Limb (tissue), 2 donors: ENCODE measurements at regions not wholly inside any gene's neighbourhood (a gene's known extent, or its start where the extent isn't known, plus 50 kb on each side); places are given as distances from the start of the nearest gene placed in this dataset.
A peak's percentile ranks its signal among the peaks of the same experiment; 100 is the strongest.
"Not testable (repeated sequence)": the region's sequence is repeated elsewhere in the genome, so short reads cannot be mapped to it uniquely, and the experiment has no call there.

Experiments
- DNase-seq, 2 donors: peaks; one replicate each; pipeline ENCODE4 v3.0.0-alpha.2; 2016; ENCODE audit errors: extremely low spot score in 2 of 2

DNA sequence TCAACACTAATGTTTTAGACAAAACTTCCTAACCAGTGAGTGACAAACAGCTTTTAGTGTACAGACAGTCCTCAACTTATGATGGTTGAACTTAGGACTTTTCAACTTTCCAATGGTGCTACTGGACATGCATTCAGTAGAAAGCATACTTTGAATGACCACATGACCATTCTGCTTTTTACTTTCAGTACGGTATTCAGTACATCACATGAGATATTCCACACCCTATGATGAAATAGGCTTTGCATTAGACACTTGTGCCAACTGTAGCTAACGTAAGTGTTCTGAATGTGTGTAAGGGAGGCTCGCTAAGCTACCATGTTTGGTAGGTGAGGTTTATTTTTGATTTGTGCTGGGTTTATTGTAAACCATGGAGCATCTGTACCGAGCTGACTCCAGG lies 113.7 kb downstream of the WNT7A start:
- DNase-seq, result no peak

DNA sequence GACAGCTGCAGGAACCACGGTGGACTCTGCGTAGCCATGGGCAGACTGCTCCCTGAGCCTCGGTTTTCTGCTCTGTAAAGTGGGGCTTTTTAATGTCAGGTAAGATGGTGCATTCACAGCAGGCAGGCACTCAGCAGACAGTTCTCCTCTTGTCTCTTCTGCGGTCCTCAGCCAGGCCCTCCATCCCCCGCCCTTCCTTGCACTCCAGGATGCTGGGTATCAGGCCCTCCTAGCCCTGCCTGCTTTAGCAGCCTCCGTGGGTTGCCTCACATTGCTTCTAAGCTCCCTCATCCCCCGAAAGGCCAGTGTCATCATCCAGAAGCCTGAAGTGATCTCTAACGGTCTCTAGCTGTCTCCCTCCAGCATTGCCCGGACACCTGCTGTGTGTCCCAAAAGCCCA lies 115.7 kb downstream of the WNT7A start:
- DNase-seq, result no peak

DNA sequence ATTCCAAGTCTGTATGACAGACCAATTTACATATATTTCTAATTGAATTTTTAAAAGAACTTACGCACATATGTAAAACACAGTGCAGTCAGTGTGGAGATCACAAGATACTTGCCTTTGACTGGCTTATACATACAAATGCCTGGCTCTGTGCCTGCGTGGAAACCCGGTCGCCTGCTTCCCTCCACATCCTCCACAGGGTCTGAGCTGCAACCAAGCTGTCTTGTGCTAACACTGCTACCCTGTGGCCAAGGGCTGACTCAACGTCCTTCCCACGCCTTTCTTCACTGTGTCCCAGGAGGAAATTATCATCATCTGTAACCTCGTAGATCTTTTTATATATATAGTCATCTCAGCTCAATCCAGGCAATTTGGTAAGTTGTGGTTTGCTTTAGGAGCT lies 117.0 kb downstream of the WNT7A start:
- no peak for DNase-seq

DNA sequence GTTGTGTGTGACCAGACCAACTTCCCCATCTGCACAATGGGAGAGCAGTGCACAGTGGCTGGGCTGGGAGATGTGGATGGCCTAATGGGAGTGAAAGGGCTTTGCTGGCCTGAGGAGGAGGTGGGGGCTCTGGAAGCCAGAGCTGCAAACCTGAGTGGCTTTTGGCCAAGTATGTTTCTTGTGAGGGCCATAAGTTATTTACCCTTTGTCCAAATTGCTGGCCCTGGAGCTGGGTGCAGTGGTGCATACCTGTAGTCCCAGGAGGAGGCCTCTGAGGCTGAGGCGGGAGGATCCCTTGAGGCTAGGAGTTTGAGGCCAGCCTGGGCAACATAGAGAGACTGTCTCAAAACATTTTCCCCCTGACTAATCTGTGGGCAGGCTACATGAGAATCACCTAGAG lies 129.1 kb downstream of the WNT7A start:
- DNase-seq, result no peak

DNA sequence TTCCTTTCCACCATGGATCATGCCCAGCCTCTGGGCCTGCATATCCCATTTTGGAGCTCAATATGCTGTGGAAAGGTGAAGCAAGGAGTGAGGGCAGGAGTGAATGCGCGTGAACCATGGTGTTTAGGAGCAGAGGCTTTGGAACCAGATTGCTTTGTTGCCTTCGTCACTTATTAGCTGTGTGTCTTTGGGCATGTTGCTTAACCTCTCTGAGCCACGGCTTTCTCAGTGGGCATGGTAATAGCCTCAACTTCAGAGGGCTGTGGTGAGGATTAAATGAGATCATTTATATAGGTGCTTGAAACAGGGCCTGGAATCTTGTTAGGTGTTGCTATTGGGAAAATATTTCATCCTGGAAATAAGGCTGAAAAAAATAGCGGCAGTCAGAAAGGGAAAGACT lies 129.7 kb downstream of the WNT7A start:
- no peak for DNase-seq

DNA sequence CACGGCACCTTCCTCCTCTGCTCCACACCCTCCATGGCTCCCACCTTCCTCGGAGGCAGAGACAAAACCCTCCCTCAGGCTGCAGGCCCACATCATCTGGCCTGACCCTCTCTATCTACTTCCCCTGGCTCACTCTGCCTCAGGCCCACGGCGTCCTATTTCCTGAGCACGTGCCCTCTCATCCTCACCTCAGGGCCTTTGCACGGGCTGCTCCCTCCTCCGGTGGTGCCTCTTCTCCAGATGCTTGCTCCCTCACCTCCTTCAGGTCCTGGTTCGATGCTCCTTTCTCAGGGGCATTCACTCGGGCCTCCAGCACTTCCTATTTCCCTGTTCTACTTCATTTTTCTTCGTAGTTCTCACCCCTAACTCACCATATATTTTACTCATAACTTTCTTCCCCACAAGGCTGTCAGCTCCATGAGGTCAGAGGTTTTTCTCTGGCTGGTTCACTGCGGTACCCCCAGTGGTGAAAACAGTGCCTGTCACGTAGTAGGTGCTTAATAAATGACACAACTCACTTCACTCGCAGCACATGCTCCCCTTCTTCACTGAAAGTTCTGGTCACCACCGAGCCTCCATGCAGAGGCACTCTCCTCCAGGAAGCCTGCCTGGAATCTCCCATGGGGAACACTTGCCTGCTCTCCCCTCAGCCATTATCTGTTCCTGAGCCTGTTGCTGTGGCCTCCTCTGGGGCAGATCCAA lies 130.7 kb downstream of the WNT7A start:
- no peak for DNase-seq

DNA sequence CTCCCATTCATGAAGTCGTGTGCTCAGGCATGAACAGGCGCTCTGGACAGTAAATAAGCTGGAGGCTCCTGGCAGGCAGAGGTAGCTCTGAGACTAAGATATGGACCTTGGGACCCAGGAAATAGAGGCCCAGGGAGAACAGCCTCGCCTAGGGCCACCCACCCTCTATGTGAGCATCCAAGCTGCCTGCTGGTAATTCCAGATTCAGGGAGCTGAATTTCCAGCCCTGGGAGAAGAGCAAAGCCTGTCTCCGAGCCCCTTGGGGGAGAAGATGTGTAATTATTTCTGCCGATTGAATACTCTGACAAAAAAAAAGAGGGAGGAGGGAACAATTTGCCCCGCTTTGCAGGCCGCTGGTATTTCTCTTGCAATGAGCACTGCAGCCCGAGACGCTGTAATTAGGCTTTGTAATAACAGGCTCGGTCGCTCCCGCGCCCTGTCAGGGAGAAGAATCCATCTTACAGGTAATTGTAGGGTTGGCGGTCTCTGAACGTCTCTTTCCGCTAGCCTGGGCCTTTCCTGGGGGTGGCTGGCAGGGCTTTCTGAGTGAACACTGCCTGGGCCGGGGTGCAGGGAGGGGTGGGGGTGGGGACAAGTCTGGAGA lies 131.5 kb downstream of the WNT7A start:
- no peak for DNase-seq

DNA sequence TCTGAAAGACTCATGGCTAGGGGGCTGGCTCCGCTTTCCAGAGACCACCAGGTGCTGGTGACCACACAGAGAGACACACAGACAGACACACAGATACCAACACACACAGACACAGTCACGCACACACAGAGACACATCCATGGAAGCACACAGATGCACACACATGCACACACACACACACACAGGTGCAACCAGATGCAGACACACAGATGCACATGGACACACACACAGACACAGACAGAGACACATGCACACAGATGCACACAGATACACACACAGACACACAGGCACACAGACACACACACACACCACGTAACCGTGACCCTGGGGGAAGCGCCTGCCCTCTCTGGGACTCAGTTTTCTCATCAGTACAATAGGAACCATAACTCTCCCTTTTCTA lies 132.2 kb downstream of the WNT7A start:
- no peak for DNase-seq

DNA sequence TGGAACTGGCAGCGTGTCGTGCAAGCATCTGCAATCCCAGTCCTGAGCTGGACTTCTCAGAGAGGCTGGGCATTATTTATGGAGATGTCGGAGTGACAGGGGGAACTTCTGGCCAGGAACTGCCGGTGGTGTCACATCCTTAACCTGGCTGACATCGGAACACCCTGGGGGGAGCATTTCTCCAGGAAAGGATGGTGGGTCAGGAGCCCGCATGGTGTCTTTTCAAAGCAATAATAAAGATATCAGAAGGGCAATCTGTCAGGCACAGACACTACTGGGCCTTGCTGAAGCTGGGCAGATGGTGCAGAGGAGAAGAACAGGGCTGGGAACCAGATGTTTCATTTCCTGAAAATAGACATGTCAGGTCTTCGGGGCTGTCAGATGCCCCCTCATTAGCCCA lies 133.5 kb downstream of the WNT7A start:
- no peak for DNase-seq

DNA sequence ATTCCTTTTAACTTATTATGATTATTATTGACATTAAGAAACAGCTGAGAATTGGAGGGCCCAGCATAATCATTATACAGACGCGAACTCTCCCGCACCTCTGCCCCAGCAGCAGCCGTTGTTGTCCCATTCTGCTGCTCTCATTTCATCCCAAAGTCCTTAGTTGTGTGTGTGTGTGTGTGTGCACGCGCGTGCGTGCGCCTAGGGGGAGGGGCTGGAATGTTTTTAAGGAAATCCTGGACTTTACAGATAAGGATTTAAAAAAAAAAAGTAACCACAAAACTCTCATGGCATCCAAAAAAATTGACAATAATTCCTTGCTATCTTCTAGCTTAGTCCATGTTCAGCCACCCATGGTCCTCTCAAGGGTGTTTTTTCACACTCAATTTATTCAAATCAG lies 134.2 kb downstream of the WNT7A start:
- DNase-seq, result no peak

DNA sequence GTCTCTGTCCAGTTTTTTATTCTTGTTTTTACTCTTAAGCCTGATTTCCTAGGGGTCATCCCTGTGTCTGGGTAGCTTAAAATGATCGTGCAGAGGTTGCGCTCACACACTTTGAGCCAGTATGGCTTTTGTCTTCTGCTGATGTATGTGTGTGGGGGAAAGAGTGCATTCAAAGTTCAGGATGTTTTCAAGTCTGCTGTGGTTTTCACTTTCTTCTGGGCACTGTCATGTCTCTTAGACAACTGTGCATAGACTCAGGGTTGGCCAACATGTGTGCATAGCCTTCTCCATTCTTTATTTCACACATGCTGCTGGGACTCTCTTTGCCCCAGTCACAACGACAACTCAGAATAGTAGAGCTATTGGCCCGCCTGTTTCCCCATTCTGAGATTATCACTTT lies 139.1 kb downstream of the WNT7A start:
- DNase-seq, result no peak

DNA sequence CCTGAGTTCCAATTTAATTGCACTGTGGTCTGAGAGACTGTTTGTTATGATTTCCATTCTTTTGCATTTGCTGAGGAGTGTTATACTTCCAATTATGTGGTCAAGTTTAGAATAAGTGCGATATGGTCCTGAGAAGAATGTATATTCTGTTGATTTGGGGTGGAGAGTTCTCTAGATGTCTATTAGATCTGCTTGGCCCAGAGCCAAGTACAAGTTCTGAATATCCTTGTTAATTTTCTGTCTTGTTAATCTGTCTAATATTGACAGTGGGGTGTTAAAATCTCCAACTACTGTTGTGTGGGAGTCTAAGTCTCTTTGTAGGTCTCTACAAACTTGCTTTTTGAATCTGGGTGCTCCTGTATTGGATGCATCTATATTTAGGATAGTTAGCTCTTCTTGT lies 146.1 kb downstream of the WNT7A start:
- not testable (repeated sequence) for DNase-seq

DNA sequence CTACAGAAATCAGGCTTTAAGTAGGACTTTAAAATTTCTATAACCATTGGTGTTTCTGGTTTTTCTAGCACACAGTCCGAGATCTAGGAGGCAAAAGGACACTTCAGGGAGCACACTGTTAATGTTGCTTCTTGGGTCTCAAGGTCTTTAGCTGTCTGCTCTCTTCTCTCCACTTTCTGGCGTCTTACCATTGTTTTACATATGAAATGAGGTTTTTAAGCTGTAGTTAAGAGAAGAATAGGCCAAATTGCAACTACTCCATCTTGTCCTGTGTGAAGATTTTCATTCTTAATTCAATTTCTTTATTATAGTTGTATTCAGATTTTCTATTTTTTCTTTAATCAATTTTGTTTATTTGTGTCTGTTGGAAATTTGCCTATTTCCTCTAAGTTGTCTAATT lies 151.4 kb downstream of the WNT7A start:
- no peak for DNase-seq

DNA sequence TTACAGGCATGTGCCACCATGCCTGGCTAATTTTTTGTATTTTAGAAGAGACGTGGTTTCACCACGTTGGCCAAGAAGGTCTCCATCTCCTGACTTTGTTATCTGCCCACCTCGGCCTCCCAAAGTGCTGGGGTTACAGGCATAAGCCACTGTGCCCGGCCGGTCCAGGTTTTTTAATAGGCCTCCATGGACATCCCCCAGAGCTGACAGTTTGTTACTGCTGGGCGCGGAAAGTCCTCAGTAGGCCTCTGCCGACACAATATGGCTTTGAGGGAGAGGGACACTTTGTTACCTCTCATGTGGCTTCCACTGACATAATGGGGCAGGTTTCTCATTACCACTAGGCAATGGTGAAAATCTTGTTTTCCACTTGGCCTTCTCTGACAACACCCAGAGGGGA lies 152.0 kb downstream of the WNT7A start:
- DNase-seq, result no peak

DNA sequence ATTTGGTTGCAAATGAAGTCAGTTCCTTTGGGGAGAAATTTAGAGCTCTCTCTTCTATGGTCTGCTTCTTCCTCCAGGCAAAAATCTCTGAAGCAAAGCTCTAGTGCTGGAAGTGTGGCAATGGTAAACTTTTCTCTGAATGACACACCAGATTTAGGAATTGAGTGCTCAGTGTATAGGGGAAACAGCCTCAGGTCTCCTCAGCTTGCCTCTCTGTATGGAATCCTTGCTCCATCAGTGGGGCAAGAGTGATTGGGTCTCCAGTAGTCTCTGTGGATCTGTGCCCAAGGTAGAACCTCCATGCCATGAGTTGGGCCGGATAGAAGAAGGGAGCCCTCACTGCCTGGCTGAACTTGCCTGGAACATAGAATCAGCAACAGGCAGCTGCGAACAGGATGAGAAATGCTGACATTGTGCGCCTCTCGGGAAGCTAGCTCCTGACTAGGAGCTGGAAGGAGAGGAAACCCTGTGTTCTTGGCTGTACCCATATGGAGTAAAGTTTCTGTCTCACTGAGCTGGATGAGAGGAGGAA lies 156.1 kb downstream of the WNT7A start:
- DNase-seq, result peak in 1 of 2 donors; percentile 7

DNA sequence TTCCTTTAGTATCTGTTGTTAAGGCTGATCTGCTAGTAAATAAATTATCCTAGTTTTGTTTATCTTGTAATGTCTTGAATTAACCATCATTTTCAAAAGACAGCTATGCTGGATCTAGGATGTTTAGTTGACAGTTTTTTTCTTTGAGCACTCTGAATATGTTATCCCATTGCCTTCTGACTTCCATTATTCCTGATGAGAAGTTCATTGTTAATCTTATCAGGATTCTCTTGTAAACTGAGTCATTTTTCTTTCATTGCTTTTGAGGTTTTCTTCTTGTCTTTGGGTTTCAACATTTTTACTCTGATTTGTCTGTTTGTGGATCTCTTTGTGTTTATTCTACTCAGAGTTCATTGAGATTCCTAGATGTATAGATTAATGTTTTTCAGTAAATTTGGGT lies 157.7 kb downstream of the WNT7A start:
- no peak for DNase-seq

DNA sequence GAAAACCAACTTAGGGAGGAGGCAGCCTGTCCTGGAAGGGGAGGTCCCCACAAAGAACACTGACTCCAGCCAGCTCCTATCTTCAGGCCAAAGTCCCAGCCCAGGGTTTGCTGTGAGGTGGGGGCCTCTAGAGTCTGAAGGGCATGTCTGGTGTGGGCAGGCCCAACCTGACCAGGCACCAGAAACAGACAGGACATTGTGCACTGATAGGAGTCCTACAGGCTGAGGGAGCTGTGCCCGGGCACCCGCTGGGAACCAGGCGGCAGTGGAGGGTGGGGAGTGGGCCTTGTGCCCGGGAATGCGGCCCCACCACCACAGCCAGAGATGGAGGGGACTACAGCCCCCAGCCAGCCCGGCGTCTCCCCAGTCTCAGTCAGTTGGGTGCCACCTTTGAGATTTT lies 161.4 kb downstream of the WNT7A start:
- peak in 1 of 2 donors; percentile 20 for DNase-seq

DNA sequence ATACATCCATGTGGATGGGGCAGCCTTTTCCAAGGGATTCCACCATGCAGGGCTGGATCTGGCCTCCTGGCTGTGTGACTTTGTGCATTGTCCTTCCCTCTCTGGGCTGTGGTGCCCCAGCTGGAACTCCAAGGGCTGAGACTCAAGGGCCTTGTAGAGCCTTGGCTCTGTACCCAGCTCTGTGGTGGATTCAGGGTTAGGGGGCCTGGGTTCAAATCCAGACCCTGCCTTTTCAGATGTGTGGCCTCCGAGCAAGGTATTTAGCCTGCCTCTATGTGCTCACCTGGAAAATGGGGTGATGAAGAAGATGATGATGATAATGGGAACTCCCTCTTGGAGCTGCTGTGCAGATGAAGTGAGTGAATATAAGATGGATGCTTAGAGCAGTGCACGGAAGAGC lies 161.9 kb downstream of the WNT7A start:
- DNase-seq, result peak in 1 of 2 donors; percentile 11

DNA sequence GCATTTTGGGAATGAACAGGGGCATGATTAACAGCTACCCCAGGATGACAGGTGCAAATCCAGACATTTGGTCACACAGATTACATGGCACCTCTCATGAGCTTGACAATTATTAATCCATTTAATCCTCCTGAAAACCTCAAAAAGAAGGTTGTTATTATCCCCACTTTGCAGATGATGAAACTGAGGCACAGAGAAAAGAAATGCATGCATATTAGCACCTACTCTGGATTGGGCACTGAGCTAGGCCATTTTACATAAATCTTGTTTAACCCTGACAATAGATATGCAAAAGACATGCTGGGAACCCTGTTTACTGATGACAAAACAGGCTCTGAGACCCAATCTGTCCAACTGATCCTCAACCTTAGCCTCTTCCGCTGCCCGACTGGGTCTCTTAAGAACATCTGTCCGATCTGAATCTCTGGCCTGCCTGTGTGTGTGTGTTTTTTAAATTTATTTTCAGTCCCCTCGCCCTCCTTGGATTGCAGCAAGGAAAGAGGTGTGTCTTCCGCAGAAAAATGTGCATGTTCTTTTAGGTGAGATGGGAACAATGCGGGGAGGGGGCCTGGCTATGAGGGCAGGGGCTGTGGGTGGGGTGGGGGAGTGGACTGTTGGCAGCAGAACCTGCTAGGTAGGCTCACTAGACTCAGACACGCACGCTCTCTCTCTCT lies 162.5 kb downstream of the WNT7A start:
- DNase-seq, result peak in 1 of 2 donors; percentile 7

DNA sequence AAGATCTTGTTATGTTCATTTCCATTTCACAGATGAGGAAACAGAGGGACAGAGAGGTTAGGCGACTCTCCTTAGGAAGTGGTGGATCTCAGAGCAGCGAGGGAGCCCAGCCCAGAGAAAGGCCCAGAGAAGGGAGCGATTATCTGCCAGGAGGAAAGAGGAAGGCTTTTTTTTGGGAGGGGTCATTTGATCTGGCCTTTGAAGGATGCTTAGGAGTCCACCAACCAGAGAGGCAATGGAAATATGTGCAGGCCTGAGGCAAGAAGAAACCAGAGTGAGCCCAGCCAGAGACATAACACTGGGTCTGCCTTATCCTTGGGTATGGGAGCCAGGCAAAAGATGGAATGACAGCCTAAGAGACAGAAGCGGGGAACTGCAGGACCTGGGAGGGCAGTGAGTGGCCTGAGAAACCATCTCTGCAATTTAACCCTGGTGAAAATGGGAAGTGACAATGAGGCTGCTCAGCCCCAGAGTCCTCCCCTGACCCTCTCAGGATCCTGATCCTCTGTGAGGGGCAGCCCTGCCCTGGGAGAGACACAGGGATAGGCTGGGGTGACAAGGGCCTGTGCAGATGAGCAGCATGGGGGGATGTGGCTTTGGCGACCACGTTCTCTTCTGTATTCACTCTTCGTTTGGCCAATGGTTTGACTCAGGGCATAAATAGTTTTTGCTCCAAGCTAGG lies 163.2 kb downstream of the WNT7A start:
- peak in 1 of 2 donors; percentile 6 for DNase-seq

DNA sequence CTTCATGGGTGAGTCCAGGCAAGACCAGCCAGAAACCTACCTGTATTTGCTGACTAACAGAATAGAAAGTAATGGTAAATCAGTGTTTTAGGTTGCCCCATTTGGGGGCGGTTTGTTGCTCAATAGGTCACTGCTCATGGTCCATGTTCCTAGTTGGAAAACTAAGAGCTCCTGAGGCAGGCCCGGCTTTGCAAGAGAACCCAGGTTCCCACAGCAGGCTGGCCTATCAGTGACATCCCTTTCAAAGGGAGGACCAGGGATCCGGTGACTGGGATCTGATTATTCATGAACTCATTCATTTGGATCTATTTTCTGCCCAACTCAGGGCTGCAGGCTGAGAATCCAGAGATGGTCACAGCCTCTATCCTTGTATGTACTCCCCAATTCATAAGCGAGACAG lies 163.9 kb downstream of the WNT7A start:
- DNase-seq, result peak in 1 of 2 donors; percentile 5
